ENCODE measurements at regions not wholly inside any gene's neighbourhood (a gene's known extent, or its start where the extent isn't known, plus 50 kb on each side); places are given as distances from the start of the nearest gene placed in this dataset.

DNA sequence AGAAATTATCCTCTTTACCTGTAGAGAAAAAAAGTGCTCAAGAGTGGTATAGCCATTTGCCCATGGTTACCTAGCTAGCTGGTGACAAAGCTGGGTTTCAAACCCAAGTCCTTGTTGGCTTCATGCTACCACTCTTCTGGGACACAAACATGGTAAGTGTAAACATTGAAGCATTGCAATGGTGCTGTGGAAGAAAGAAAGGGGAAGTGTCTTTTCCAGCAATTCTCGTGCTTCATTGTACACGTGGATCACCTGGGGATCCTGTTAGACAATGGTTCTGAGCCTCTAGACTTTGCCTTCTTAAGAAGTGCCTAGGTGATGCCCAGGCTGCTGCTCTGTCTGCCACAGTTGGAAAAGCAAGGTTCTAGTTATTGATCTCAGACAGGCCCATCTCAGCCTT is 134.8 kb upstream of the CTNNB1 start:
- no peak for DNase-seq

- DNase-seq, result no peak
Observed at GRCh38 chr3:41065340-41065739, 134.0 kb upstream of the CTNNB1 start.

DNA sequence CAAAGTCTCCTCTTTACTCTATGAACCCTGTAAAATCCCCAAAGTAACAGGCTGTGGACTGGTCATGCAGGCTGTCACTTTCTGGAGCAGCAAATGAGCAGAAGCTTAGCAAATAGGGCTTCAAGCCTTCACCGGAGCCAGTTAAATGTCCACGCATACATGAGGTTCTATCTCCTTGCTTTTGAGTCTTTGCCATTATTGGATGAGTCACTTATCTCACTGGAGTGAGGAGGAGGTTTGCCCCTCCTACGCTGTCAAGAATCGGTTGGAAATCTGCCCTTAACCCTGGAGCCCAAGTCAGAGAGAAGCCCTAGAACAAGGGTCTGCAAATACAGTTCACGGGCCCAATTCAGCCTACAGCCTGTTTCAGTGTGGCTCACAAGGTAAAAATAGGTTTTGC is 126.1 kb upstream of the CTNNB1 start:
- no peak for DNase-seq

DNA sequence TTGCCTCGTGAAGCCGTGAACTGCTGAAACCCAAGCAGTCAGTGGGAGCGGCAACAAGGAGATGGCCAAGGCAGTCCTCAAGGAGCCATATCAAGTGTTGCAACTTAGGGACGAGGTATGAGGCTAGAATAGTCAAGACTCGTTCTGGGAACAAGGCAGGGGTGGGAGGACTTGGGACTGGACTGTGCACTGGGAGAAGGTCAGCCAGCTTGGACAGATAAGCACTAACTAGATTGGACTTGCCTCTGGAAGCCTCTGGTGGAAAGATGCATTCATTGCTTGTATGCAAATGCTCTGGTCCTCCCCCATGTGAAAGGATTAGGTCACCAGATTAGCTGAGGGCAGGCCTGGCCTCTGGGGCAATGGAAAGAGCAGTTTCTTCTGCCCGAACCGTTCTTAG is 123.3 kb upstream of the CTNNB1 start:
- no peak for DNase-seq

DNA sequence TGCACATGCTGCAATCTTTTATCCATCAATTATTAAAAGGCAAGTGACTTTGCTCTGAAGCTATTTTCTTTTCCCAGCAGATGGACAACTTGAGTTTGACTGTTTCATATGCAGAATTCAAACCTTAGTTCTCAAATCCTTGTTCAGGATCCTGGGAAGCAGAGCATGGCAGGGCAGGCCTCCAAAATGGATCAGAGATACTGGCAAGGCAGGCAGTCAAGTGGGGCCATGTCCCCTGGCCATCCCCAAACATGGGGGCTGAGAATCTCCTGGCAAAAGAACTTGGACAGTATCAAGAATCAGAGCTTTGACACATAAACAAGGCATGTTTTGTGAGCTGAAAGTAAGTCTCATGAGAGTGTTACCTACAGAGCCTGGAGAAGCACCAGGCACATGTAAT is 122.9 kb upstream of the CTNNB1 start:
- no peak for DNase-seq

DNA sequence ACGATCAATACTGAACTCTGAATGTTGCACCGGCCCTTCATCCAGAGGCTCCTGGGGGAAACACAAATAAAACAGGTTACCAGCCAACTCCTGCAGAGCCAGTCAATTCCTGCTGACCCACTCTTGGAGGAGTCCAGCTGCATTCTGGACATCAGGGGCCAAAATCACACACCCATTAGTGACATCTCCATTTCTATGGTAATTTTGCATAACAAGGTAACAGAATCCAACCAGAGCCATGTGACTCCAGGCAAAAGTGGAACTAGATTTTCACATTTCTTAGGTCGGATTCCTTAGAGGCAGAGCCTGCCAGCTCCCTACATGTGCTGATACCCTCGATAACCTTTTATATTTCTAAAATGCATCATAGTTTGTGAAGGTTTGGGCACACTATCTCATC is 119.2 kb upstream of the CTNNB1 start:
- no peak for DNase-seq

DNA sequence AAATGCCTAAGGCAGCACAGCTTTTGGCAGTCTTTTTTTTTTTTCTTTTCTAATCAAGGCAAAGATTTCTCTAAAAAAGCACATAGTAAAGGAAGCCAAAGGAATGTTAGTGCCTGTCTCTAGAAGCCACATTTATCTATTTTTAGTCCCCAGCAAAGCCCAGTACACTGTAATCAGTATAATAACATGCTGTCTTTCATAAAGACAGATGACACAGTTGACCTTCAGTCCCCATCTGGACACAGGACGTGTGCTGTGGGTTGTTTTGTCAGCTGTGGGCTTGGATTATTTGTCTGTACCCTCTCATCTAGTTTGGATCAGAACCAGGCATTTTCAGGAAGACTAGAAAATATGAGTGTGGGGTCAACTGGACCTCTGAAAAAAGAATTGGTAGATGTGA is 110.4 kb upstream of the CTNNB1 start:
- no peak for DNase-seq

DNA sequence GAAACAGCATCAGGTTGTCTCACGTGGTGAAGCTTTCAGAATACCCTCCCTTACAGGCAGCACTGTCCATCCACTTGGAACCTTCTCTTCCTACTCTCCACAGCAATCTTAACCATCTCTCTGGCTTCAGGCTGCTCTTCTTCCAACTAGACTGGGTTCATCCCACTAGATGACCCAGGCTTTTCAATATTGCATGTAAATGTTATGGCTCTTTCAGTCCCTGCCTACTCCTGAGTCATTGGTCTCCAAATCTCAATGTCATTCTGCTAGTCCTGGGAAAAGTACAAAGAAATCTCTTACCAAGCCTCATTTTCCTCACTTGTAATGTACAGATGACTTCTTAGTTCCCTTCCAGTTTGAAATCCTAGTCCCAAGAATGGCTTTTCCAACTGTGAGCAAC is 109.7 kb upstream of the CTNNB1 start:
- DNase-seq, result no peak

DNA sequence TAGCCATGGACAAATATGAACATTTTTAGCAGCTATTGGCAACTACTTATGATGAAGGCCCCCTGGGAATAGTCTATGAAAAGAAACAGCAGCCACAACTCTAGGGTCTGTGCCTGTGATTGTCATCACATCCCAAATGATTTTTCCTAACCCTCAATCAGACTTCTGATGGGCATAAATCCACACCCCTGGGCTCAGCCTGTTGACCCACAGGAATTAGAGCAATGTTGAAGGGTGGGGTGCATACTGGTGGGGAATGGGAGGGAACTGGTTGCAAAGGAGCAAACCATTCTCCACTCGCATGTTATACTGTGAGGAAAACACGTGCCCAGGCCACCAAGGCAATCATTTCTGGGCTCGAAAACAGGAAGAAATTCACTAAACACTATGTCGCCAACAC is 106.5 kb upstream of the CTNNB1 start:
- DNase-seq, result no peak

GRCh38 chr3:41093476-41093875 is 105.8 kb upstream of the CTNNB1 start:
- DNase-seq, result no peak

- no peak for DNase-seq
Observed at GRCh38 chr3:41094351-41094750, 105.0 kb upstream of the CTNNB1 start.

DNA sequence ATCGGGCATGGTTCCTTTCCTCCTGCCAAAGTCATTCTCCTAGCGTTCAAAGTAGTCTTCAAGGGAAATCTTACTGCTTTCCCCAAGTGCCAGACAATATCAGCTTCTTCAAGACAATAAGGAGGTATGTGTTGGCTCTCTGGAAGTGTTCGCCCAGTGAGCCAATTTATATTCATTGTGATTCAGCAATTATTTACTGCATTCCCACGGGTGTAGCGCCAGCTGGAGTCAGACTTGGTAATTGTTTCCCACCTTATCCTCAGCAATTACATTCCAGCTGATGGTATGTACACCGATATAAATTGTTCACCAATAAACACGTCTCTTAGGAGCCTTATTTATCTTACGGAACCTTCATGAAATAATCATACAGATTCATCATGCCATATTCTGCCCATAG is 103.6 kb upstream of the CTNNB1 start:
- DNase-seq, result no peak

DNA sequence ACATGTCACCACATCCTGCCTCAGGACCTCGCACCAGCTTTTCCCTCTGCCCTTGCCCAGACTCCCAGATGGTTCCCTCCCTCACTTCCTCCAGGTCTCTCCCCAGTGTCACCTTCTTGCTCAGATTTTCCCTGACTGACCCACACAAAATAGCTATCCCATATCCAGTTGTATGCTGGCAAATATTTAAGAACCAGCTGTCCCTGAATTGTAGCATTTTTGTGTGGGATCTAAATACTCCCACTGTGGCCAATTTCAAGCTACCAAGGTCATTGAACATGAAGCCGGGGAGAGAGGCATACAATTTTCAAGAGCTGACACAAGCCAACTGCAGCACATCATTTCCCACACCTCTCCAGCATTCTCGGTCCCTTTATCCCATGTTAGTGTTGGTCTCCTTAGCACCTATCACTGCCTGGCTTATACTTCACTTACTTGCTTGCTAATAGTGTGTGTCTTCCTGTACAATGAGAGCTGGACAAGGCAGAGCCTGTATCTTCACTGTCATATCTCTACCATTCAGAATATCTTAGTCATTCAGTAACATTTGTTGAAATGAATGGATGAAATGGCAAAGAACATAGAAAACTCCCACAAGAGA is 101.3 kb upstream of the CTNNB1 start:
- DNase-seq, result no peak

GRCh38 chr3:41101231-41101630 is 98.1 kb upstream of the CTNNB1 start:
- DNase-seq, result no peak

DNA sequence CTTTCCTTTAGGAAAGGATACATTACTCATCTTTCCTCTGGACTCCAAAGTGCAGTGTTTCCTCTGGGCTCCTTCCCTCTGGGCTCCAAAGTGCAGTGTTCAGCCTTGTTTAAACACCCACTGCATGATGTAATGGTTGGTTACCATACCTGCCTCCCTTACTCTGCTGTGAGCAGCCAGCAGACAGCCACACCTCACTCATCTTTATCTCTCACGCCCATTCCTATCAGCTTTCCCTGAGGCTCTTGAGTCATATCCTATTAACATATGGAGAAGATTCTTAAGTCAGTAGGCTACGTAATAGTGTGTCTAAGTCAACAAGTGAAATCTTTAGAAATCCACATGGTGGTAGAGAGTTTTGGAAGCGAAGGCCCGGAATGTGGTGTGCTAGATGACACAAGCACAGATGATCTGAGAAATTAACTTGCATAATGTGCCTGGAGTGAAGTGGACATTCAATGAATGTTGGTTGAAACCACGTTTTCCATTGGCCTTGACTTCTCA is 97.2 kb upstream of the CTNNB1 start:
- no peak for DNase-seq

- no peak for DNase-seq
Observed at GRCh38 chr3:41102750-41103149, 96.6 kb upstream of the CTNNB1 start.

- no peak for DNase-seq
Observed at GRCh38 chr3:41103200-41103599, 96.1 kb upstream of the CTNNB1 start.

DNA sequence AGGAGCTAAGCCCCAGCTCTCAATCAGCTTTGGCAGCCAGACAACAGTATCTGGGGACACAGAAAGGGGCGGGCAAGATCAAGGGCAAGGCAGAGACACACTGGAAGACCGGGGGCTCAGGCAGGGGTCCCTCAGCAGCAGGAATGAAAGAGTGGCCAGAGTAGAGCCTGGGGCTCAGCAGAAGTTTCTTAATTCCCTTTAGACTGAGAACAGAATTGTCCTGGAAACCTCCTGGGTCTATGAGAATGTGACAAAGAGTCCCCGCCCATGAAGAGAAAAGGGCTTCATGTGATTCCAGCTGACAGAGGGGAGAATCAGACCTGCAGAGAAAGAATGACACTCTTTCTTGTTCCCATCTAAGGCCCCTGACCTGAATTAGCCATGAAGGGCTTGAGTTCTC is 95.2 kb upstream of the CTNNB1 start:
- no peak for DNase-seq

- no peak for DNase-seq
Observed at GRCh38 chr3:41106691-41107090, 92.6 kb upstream of the CTNNB1 start.

DNA sequence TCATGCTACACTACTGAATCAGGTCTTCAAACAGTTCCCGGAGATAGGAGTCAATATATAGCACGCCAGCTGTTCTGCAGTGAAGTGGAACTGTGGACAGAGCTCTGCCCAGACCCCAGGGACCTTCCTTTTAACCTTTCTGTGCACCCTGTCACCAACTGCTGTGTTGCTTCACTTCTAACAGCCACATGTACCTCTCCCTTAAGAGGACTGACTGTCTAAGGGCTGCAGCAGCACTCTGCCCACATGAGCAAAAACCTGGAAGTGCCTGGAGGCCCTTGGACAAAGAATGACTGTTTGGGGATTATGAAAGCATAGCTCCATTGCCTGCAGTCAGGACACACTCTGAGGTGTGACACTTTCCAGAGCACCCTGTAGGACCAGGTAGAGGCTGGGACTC is 88.3 kb upstream of the CTNNB1 start:
- DNase-seq, result no peak

DNA sequence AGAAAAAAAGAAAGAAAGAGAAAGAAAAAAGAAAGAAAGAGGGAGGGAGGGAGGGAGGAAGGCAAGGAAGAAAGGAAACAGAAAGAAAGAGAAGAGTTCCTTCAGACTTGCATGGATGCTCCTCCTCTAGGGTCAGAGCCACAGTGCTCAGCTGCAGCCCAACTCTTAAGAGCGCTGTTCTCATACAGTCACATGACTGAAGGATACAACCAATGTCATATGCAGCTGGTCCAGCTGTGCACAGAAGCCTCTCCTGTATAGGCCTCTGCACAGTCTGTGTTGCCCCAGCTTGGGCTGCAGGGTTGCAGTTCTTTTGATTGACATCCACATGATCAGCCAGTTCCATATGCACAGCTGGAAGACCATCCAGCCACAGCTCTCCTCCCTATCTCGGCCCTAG is 86.8 kb upstream of the CTNNB1 start:
- DNase-seq, result no peak

- DNase-seq, result no peak
Observed at GRCh38 chr3:41115069-41115468, 84.2 kb upstream of the CTNNB1 start.

DNA sequence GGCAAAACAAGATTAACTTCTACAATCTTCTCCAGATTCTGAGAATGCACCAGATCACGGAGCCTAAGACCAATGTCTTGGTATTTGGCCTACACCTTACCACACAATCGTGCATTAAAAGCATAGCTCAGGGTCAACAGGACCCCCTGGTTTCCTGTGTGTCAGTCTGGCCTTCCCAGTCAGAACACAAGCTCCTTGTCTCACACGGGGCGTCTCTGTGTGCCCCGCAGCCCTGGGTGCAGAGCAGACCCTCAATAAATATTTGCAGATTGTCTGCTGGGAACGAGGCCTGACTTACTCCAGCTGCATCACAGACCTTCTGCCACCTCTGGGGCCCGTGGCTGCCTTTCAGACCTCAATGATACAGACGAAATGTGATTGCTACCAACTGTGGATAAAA is 82.5 kb upstream of the CTNNB1 start:
- no peak for DNase-seq

GRCh38 chr3:41117398-41117870 is 81.9 kb upstream of the CTNNB1 start:
- peak; percentile 93 for DNase-seq
